Liver (tissue), 8 donors: ENCODE measurements at regions not wholly inside any gene's neighbourhood (a gene's known extent, or its start where the extent isn't known, plus 50 kb on each side); places are given as distances from the start of the nearest gene placed in this dataset.

ENCODE experiments used
- DNase-seq: peaks from one replicate; pipeline ENCODE4 v3.0.0-alpha.2; 2017; ENCODE audit warnings: low spot score
- H3K27ac ChIP-seq, 2 donors: one replicate each; pipeline ENCODE4 v1.7.0; 2013; ENCODE audit warnings: inconsistent platforms in 2 of 2, low read length in 2 of 2, control low read depth in 1 of 2, low read depth in 1 of 2, mild to moderate bottlenecking in 1 of 2
- H3K27me3 ChIP-seq, 4 donors: one replicate each; pipeline versions ENCODE4 v1.6.1 to v1.7.0; 2013; ENCODE audit warnings: low read length in 3 of 4, inconsistent platforms in 1 of 4, mild to moderate bottlenecking in 1 of 4, moderate library complexity in 1 of 4; ENCODE audit not compliant: control insufficient read depth in 4 of 4, insufficient read depth in 4 of 4
- H3K36me3 ChIP-seq, 4 donors: one replicate each; pipeline versions ENCODE4 v1.6.1 to v1.7.0; 2013; ENCODE audit warnings: low read length in 3 of 4, mild to moderate bottlenecking in 3 of 4, low read depth in 1 of 4, moderate library complexity in 1 of 4; ENCODE audit not compliant: control insufficient read depth in 4 of 4, insufficient read depth in 3 of 4
- H3K4me1 ChIP-seq, 4 donors: one replicate each; pipeline versions ENCODE4 v1.6.1 to v1.7.0; 2013; ENCODE audit warnings: low read length in 3 of 4, mild to moderate bottlenecking in 3 of 4, moderate library complexity in 1 of 4; ENCODE audit not compliant: control insufficient read depth in 4 of 4, insufficient read depth in 4 of 4
- H3K4me3 ChIP-seq, 3 donors: one replicate each; pipeline versions ENCODE4 v1.6.1 to v1.7.0; 2013; ENCODE audit warnings: low read length in 3 of 3, control low read depth in 1 of 3, low read depth in 1 of 3, mild to moderate bottlenecking in 1 of 3
- H3K9ac ChIP-seq, 2 donors: one replicate each; pipeline ENCODE4 v1.7.0; 2013; ENCODE audit warnings: low read length in 2 of 2, mild to moderate bottlenecking in 2 of 2, moderate library complexity in 2 of 2, control low read depth in 1 of 2, low read depth in 1 of 2
- H3K9me3 ChIP-seq, 4 donors: one replicate each; pipeline versions ENCODE4 v1.6.1 to v1.7.0; 2013; ENCODE audit warnings: low read length in 3 of 4; ENCODE audit not compliant: control insufficient read depth in 4 of 4
- EGR1 ChIP-seq, 2 donors: IDR thresholded peaks; 2 replicates each; pipeline ENCODE4 v1.6.1; 2016 to 2018; ENCODE audit warnings: antibody characterized with exemption in 2 of 2, low read depth in 2 of 2
- FOXA1 ChIP-seq: IDR thresholded peaks from 2 replicates; pipeline ENCODE4 v1.6.1; 2016; ENCODE audit warnings: antibody characterized with exemption
- FOXA2 ChIP-seq: IDR thresholded peaks from 2 replicates; pipeline ENCODE4 v1.6.1; 2016; ENCODE audit warnings: antibody characterized with exemption
- GABPA ChIP-seq, 2 donors: IDR thresholded peaks in 1 of 2; conservative IDR thresholded peaks in 1 of 2; 2 replicates each; pipeline ENCODE4 v1.6.1; 2016; ENCODE audit warnings: antibody characterized with exemption in 2 of 2, mild to moderate bottlenecking in 1 of 2, moderate library complexity in 1 of 2
- HNF4A ChIP-seq, 2 donors: conservative IDR thresholded peaks; 2 replicates each; pipeline ENCODE4 v1.6.1; 2016; ENCODE audit warnings: antibody characterized with exemption in 2 of 2, mild to moderate bottlenecking in 2 of 2
- HNF4G ChIP-seq: IDR thresholded peaks from 2 replicates; pipeline ENCODE4 v1.6.1; 2016; ENCODE audit warnings: antibody characterized with exemption
- JUND ChIP-seq, 2 donors: IDR thresholded peaks; 2 replicates each; pipeline ENCODE4 v1.6.1; 2016; ENCODE audit warnings: antibody characterized with exemption in 2 of 2
- MAX ChIP-seq: IDR thresholded peaks from 2 replicates; pipeline ENCODE4 v1.6.1; 2016; ENCODE audit warnings: antibody characterized with exemption
- NR2F2 ChIP-seq: IDR thresholded peaks from 2 replicates; pipeline ENCODE4 v1.6.1; 2016; ENCODE audit warnings: antibody characterized with exemption
- RAD21 ChIP-seq, 2 donors: IDR thresholded peaks; 2 replicates each; pipeline ENCODE4 v1.6.1; 2016; ENCODE audit warnings: antibody characterized with exemption in 2 of 2, mild to moderate bottlenecking in 2 of 2
- RXRA ChIP-seq, 2 donors: IDR thresholded peaks; 2 replicates each; pipeline ENCODE4 v1.6.1; 2017 to 2018; ENCODE audit warnings: antibody characterized with exemption in 2 of 2, mild to moderate bottlenecking in 1 of 2
- SP1 ChIP-seq: IDR thresholded peaks from 2 replicates; pipeline ENCODE4 v1.6.1; 2018; ENCODE audit warnings: antibody characterized with exemption, mild to moderate bottlenecking
- TAF1 ChIP-seq: conservative IDR thresholded peaks from 2 replicates; pipeline ENCODE4 v1.6.1; 2016; ENCODE audit warnings: antibody characterized with exemption, mild to moderate bottlenecking
- YY1 ChIP-seq: IDR thresholded peaks from 2 replicates; pipeline ENCODE4 v1.6.1; 2016; ENCODE audit warnings: antibody characterized with exemption, mild to moderate bottlenecking
- WGBS: extraction: QIAGEN DNeasy Blood & Tissue Kit; methylation state at CpG from one replicate; pipeline ENCODE4 v1.1.7; 2013; 5-methylcytosine and 5-hydroxymethylcytosine counted together
- TF ChIP-seq, protein P1 (sequence below): IDR thresholded peaks from 2 replicates; pipeline ENCODE4 v1.6.1; 2016; ENCODE audit warnings: antibody characterized with exemption
- TF ChIP-seq, protein P2 (sequence below): IDR thresholded peaks from 2 replicates; pipeline ENCODE4 v1.6.1; 2016; ENCODE audit warnings: antibody characterized with exemption, mild to moderate bottlenecking
- TF ChIP-seq, protein P3 (sequence below): fragments of 150-350 bp; IDR thresholded peaks from 2 replicates; pipeline ENCODE4 v1.5.1; 2017; ENCODE audit warnings: improper control_type of control experiment, low read depth, low read length; ENCODE audit not compliant: missing input control
- TF ChIP-seq, protein P4 (sequence below): IDR thresholded peaks from 2 replicates; pipeline ENCODE4 v1.6.1; 2016; ENCODE audit warnings: antibody characterized with exemption
- donor health status: healthy.
- donor health status: healthy.
- donor health status: healthy.
- donor health status: healthy.
- donor health status: healthy.

GRCh38 chr19:28556371-28556770, 656.6 kb downstream of the UQCRFS1 start:
- TF ChIP-seq, protein P1, sequence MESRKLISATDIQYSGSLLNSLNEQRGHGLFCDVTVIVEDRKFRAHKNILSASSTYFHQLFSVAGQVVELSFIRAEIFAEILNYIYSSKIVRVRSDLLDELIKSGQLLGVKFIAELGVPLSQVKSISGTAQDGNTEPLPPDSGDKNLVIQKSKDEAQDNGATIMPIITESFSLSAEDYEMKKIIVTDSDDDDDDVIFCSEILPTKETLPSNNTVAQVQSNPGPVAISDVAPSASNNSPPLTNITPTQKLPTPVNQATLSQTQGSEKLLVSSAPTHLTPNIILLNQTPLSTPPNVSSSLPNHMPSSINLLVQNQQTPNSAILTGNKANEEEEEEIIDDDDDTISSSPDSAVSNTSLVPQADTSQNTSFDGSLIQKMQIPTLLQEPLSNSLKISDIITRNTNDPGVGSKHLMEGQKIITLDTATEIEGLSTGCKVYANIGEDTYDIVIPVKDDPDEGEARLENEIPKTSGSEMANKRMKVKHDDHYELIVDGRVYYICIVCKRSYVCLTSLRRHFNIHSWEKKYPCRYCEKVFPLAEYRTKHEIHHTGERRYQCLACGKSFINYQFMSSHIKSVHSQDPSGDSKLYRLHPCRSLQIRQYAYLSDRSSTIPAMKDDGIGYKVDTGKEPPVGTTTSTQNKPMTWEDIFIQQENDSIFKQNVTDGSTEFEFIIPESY: no peak
- TF ChIP-seq FOXA1: no peak
- TF ChIP-seq NR2F2: no peak
- TF ChIP-seq, protein P2, sequence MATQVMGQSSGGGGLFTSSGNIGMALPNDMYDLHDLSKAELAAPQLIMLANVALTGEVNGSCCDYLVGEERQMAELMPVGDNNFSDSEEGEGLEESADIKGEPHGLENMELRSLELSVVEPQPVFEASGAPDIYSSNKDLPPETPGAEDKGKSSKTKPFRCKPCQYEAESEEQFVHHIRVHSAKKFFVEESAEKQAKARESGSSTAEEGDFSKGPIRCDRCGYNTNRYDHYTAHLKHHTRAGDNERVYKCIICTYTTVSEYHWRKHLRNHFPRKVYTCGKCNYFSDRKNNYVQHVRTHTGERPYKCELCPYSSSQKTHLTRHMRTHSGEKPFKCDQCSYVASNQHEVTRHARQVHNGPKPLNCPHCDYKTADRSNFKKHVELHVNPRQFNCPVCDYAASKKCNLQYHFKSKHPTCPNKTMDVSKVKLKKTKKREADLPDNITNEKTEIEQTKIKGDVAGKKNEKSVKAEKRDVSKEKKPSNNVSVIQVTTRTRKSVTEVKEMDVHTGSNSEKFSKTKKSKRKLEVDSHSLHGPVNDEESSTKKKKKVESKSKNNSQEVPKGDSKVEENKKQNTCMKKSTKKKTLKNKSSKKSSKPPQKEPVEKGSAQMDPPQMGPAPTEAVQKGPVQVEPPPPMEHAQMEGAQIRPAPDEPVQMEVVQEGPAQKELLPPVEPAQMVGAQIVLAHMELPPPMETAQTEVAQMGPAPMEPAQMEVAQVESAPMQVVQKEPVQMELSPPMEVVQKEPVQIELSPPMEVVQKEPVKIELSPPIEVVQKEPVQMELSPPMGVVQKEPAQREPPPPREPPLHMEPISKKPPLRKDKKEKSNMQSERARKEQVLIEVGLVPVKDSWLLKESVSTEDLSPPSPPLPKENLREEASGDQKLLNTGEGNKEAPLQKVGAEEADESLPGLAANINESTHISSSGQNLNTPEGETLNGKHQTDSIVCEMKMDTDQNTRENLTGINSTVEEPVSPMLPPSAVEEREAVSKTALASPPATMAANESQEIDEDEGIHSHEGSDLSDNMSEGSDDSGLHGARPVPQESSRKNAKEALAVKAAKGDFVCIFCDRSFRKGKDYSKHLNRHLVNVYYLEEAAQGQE: no peak
- no peak for TF ChIP-seq SP1
- no peak for TF ChIP-seq MAX
- no peak for TF ChIP-seq TAF1
- no peak for TF ChIP-seq HNF4A (conservative IDR thresholded peaks at IDR 0.05)
- Histone ChIP-seq H3K36me3 (no peaks in the 10 kb centered on the region), H3K9ac (no peak overlapping the region), H3K4me1 (no peaks in the 10 kb centered on the region), H3K4me3 (no peak overlapping the region), H3K27me3 (no peaks in the 10 kb centered on the region), H3K27ac (no peak overlapping the region), H3K9me3 (no peaks in the 10 kb centered on the region)
- DNase-seq: no peak

GRCh38 chr19:28555317-28555716, 657.6 kb downstream of the UQCRFS1 start:
- TF ChIP-seq YY1 (no peak), FOXA1 (no peak), NR2F2 (no peak), RAD21 (IDR thresholded peaks at IDR 0.05) (no peak), TAF1 (no peak), RXRA (IDR thresholded peaks at IDR 0.05) (no peak), HNF4A (conservative IDR thresholded peaks at IDR 0.05) (no peak), FOXA2 (no peak), JUND (IDR thresholded peaks at IDR 0.05) (no peak), HNF4G (no peak), GABPA (IDR thresholded peaks at IDR 0.05 in 1 of 2, conservative IDR thresholded peaks at IDR 0.05 in 1 of 2) (no peak), MAX (no peak), SP1 (no peak), EGR1 (IDR thresholded peaks at IDR 0.05; ENCODE audit: low read depth in 2 of 2) (no peak)
- TF ChIP-seq, protein P3, sequence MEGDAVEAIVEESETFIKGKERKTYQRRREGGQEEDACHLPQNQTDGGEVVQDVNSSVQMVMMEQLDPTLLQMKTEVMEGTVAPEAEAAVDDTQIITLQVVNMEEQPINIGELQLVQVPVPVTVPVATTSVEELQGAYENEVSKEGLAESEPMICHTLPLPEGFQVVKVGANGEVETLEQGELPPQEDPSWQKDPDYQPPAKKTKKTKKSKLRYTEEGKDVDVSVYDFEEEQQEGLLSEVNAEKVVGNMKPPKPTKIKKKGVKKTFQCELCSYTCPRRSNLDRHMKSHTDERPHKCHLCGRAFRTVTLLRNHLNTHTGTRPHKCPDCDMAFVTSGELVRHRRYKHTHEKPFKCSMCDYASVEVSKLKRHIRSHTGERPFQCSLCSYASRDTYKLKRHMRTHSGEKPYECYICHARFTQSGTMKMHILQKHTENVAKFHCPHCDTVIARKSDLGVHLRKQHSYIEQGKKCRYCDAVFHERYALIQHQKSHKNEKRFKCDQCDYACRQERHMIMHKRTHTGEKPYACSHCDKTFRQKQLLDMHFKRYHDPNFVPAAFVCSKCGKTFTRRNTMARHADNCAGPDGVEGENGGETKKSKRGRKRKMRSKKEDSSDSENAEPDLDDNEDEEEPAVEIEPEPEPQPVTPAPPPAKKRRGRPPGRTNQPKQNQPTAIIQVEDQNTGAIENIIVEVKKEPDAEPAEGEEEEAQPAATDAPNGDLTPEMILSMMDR: no peak
- TF ChIP-seq, protein P4, sequence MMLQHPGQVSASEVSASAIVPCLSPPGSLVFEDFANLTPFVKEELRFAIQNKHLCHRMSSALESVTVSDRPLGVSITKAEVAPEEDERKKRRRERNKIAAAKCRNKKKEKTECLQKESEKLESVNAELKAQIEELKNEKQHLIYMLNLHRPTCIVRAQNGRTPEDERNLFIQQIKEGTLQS: no peak
- TF ChIP-seq, protein P2: no peak
- TF ChIP-seq, protein P1: no peak
- Histone ChIP-seq H3K27me3 (no peaks in the 10 kb centered on the region), H3K36me3 (no peaks in the 10 kb centered on the region), H3K4me3 (no peak overlapping the region), H3K9me3 (no peaks in the 10 kb centered on the region), H3K9ac (no peak overlapping the region), H3K4me1 (no peaks in the 10 kb centered on the region), H3K27ac (no peak overlapping the region)
- no peak for DNase-seq
- WGBS: 59% methylated on average over 5 of the region's 5 CpGs
